ENCODE measurements at regions not wholly inside any gene's neighbourhood (a gene's known extent, or its start where the extent isn't known, plus 50 kb on each side); places are given as distances from the start of the nearest gene placed in this dataset.

DNA sequence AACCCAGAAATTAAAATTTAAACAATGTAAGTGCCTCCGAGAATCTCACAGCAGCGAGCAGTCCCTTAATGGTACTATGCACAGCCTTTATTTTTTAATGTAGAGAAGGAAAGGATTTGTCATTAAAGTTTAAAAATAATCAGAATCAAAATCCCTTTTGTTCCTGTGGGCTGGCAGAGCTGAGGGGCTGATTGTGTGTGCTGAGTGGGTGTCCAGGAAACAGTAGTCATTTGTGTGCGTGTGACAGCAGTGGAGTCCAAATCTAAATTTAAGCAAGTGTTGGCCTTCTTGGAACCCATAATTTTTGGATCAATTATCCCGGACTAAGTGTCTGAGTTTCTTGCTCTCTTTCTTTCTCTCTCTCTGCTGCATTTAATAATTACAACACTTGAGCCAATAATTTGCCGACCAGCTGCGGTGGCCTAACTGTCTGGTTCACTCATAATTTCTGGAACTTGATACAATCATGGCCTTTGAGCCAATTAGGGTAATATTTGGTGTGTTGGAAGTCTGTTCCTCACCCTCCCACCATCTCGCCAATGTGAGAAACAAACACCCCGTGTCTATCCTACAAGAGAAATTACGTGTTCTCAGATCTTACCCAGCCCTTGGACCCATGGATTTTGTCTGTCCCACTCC, 528.0 kb downstream of the SOX6 start:
- H3K4me1 Mint-ChIP-seq, result peaks cover 3% of the 10 kb centered on the region
- H3K9me3 Mint-ChIP-seq, result no peaks in the 10 kb centered on the region
- WGBS (ENCODE audit: insufficient coverage), result 83% methylated on average over 3 of the region's 9 CpGs
- no peaks in the 10 kb centered on the region for H3K36me3 Mint-ChIP-seq
- peaks cover 0 to 7% (median 1%) of the 10 kb centered on the region in 3 donors for H3K27me3 Mint-ChIP-seq (ENCODE audit: low read depth in 3 of 3)
- H3K4me3 Mint-ChIP-seq, result no peak overlapping the region
- Histone ChIP-seq H3K4me1 (ENCODE audit: control insufficient read depth in 1 of 2, insufficient read depth in 2 of 2, low read length in 2 of 2) (no peaks in the 10 kb centered on the region), H3K9me3 (replicated peaks in 1 of 2; ENCODE audit: control insufficient read depth in 1 of 2, insufficient read depth in 1 of 2, low read length in 2 of 2) (no peaks in the 10 kb centered on the region), H3K27me3 (ENCODE audit: control insufficient read depth in 2 of 2, insufficient read depth in 2 of 2, low read length in 2 of 2) (no peaks in the 10 kb centered on the region), H4K20me1 (ENCODE audit: insufficient read depth, low read length) (no peaks in the 10 kb centered on the region), H3K9ac (ENCODE audit: insufficient read depth, low read length, poor library complexity, severe bottlenecking) (no peak overlapping the region), H3K79me2 (ENCODE audit: insufficient read depth, low read length) (no peaks in the 10 kb centered on the region), H3K27ac (ENCODE audit: low read depth in 1 of 2, low read length in 2 of 2) (no peak overlapping the region), H2AFZ (ENCODE audit: insufficient read depth, low read depth, low read length, poor library complexity, severe bottlenecking) (no peak overlapping the region), H3K4me3 (replicated peaks in 1 of 3; ENCODE audit: low read depth in 2 of 3, low read length in 3 of 3) (no peak overlapping the region), H3K4me2 (replicated peaks; ENCODE audit: extremely low read depth, low read length, poor library complexity, severe bottlenecking) (no peak overlapping the region), H3K36me3 (replicated peaks in 1 of 2; ENCODE audit: control insufficient read depth in 1 of 2, insufficient read depth in 2 of 2, low read length in 2 of 2) (no peaks in the 10 kb centered on the region)
- no peak for DNase-seq
- H3K27ac Mint-ChIP-seq, result peak overlapping the region in 1 of 7 donors; percentile 6
- intact Hi-C loops (cut with micrococcal nuclease), result no loop called here
- TF ChIP-seq, protein P1, sequence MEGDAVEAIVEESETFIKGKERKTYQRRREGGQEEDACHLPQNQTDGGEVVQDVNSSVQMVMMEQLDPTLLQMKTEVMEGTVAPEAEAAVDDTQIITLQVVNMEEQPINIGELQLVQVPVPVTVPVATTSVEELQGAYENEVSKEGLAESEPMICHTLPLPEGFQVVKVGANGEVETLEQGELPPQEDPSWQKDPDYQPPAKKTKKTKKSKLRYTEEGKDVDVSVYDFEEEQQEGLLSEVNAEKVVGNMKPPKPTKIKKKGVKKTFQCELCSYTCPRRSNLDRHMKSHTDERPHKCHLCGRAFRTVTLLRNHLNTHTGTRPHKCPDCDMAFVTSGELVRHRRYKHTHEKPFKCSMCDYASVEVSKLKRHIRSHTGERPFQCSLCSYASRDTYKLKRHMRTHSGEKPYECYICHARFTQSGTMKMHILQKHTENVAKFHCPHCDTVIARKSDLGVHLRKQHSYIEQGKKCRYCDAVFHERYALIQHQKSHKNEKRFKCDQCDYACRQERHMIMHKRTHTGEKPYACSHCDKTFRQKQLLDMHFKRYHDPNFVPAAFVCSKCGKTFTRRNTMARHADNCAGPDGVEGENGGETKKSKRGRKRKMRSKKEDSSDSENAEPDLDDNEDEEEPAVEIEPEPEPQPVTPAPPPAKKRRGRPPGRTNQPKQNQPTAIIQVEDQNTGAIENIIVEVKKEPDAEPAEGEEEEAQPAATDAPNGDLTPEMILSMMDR (IDR thresholded peaks at IDR 0.05), result no peak

DNA sequence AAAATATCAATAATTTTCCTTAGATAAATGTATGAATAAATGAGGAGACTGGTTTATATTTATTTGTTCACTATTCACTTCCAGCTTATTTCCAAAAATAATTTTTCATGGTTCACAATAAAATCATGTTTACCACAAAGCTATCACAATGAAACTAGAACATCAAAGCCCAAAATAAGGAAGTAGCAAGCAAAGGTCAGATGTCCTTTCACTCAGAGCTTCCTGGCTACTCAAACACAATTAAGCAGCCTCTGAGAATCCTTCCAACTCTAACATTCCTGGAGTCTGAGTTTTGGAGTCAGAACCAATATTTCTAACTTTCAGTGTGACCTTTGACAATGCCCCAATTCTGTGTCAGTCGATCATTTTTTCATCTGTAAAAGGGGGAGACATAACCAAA, 527.0 kb downstream of the SOX6 start:
- Histone ChIP-seq H3K36me3 (replicated peaks in 1 of 2; ENCODE audit: control insufficient read depth in 1 of 2, insufficient read depth in 2 of 2, low read length in 2 of 2) (no peaks in the 10 kb centered on the region), H3K9ac (ENCODE audit: insufficient read depth, low read length, poor library complexity, severe bottlenecking) (no peak overlapping the region), H3K27me3 (ENCODE audit: control insufficient read depth in 2 of 2, insufficient read depth in 2 of 2, low read length in 2 of 2) (no peaks in the 10 kb centered on the region), H3K4me2 (replicated peaks; ENCODE audit: extremely low read depth, low read length, poor library complexity, severe bottlenecking) (no peak overlapping the region), H3K4me3 (replicated peaks in 1 of 3; ENCODE audit: low read depth in 2 of 3, low read length in 3 of 3) (no peak overlapping the region), H3K27ac (ENCODE audit: low read depth in 1 of 2, low read length in 2 of 2) (no peak overlapping the region), H3K9me3 (replicated peaks in 1 of 2; ENCODE audit: control insufficient read depth in 1 of 2, insufficient read depth in 1 of 2, low read length in 2 of 2) (no peaks in the 10 kb centered on the region), H3K79me2 (ENCODE audit: insufficient read depth, low read length) (no peaks in the 10 kb centered on the region), H3K4me1 (ENCODE audit: control insufficient read depth in 1 of 2, insufficient read depth in 2 of 2, low read length in 2 of 2) (no peaks in the 10 kb centered on the region), H4K20me1 (ENCODE audit: insufficient read depth, low read length) (no peaks in the 10 kb centered on the region), H2AFZ (ENCODE audit: insufficient read depth, low read depth, low read length, poor library complexity, severe bottlenecking) (no peak overlapping the region)
- no CpG with 5 or more reads among the region's 1 CpG for WGBS (ENCODE audit: insufficient coverage)
- intact Hi-C loops (cut with micrococcal nuclease), result no loop called here
- H3K27me3 Mint-ChIP-seq (ENCODE audit: low read depth in 3 of 3), result peaks cover 1 to 7% (median 3%) of the 10 kb centered on the region in 3 donors
- no peaks in the 10 kb centered on the region for H3K36me3 Mint-ChIP-seq
- H3K4me1 Mint-ChIP-seq, result peaks cover 3% of the 10 kb centered on the region
- TF ChIP-seq, protein P1 (IDR thresholded peaks at IDR 0.05), result no peak
- peak in 2 of 3 donors; percentile 15 to 23 for DNase-seq
- no peaks in the 10 kb centered on the region for H3K9me3 Mint-ChIP-seq
- no peak overlapping the region for H3K4me3 Mint-ChIP-seq
- no peak overlapping the region for H3K27ac Mint-ChIP-seq
